SU-DHL-6 (cell line): ENCODE measurements at regions not wholly inside any gene's neighbourhood (a gene's known extent, or its start where the extent isn't known, plus 50 kb on each side); places are given as distances from the start of the nearest gene placed in this dataset.

Experiments
- H2AFZ ChIP-seq: fragments of 200-600 bp; sonication (generic); 2 replicates; pipeline ENCODE4 v1.6.1; 2014; ENCODE audit warnings: low read depth, mild to moderate bottlenecking, moderate library complexity, mixed read lengths, antibody characterized with exemption, low read length; ENCODE audit not compliant: severe bottlenecking
- H3F3A ChIP-seq: fragments of 200-600 bp; shearing (Covaris generic); 2 replicates; pipeline ENCODE4 v1.6.0; 2016; ENCODE audit warnings: antibody characterized with exemption, mild to moderate bottlenecking; ENCODE audit not compliant: insufficient read depth
- H3K27ac ChIP-seq: fragments of 200-600 bp; sonication (generic); 2 replicates; pipeline ENCODE4 v1.5.1; 2016; ENCODE audit warnings: low read depth, mild to moderate bottlenecking, low read length, moderate library complexity, mixed read lengths
- H3K27me3 ChIP-seq: fragments of 200-600 bp; sonication (generic), shearing (Covaris generic); 2 replicates; pipeline ENCODE4 v1.6.0; 2014; ENCODE audit warnings: mild to moderate bottlenecking, low read length
- H3K36me3 ChIP-seq: fragments of 200-600 bp; sonication (generic); 2 replicates; pipeline ENCODE4 v1.6.1; 2014; ENCODE audit warnings: mild to moderate bottlenecking, low read length, mixed read lengths
- H3K4me2 ChIP-seq: fragments of 300-600, 200-600 bp; shearing (Covaris generic), sonication (generic); 2 replicates; pipeline ENCODE4 v1.6.0; 2014; ENCODE audit warnings: low read length, low read depth, mild to moderate bottlenecking; ENCODE audit not compliant: poor library complexity, severe bottlenecking
- H3K4me3 ChIP-seq: fragments of 200-600 bp; sonication (generic); 2 replicates; pipeline ENCODE4 v1.5.1; 2014; ENCODE audit warnings: antibody characterized with exemption, low read length, mild to moderate bottlenecking, mixed read lengths; ENCODE audit not compliant: insufficient read depth, poor library complexity, severe bottlenecking
- H3K79me2 ChIP-seq: fragments of 200-600 bp; sonication (generic); 2 replicates; pipeline ENCODE4 v1.6.1; 2014; ENCODE audit warnings: mild to moderate bottlenecking, low read length, moderate library complexity; ENCODE audit not compliant: insufficient read depth
- H3K9ac ChIP-seq: fragments of 200-600 bp; sonication (generic); 2 replicates; pipeline ENCODE4 v1.7.0; 2014; ENCODE audit warnings: mild to moderate bottlenecking, low read length
- H3K9me2 ChIP-seq: fragments of 200-600 bp; sonication (generic); replicated peaks from 2 replicates; pipeline ENCODE4 v1.6.1; 2014; ENCODE audit warnings: low read length; ENCODE audit not compliant: insufficient read depth
- H3K9me3 ChIP-seq: fragments of 200-600 bp; sonication (generic); 2 replicates; pipeline ENCODE4 v1.6.1; 2014; ENCODE audit warnings: low read length, mixed read lengths; ENCODE audit not compliant: insufficient read depth
- H4K20me1 ChIP-seq: fragments of 200-600 bp; sonication (generic); 2 replicates; pipeline ENCODE4 v1.6.1; 2014; ENCODE audit warnings: low read depth, mild to moderate bottlenecking, antibody characterized with exemption, low read length, moderate library complexity, mixed read lengths
- CTCF ChIP-seq: fragments of 200-600 bp; sonication (generic); IDR thresholded peaks from one replicate; pipeline ENCODE4 v1.5.1; 2017; ENCODE audit warnings: antibody characterized with exemption, mild to moderate bottlenecking, low read length, moderate library complexity; ENCODE audit not compliant: insufficient read depth, poor library complexity, severe bottlenecking
- EZH2phosphoT487 ChIP-seq: fragments of 200-600 bp; sonication (generic), shearing (Covaris generic); conservative IDR thresholded peaks from 2 replicates; pipeline ENCODE4 v1.6.1; 2018; ENCODE audit warnings: mild to moderate bottlenecking, antibody characterized with exemption, low read length, moderate library complexity, mixed read lengths

GRCh38 chr17:53137869-53138268 lies 684.9 kb upstream of the KIF2B start:
- Histone ChIP-seq H3K27me3 (no peaks in the 10 kb centered on the region; the same call in 1 of the 2 replicates), H3K9ac (no peak overlapping the region), H3K36me3 (no peaks in the 10 kb centered on the region), H4K20me1 (no peaks in the 10 kb centered on the region), H3K9me2 (no peaks in the 10 kb centered on the region), H3K9me3 (no peaks in the 10 kb centered on the region), H3K4me2 (no peak overlapping the region), H2AFZ (no peak overlapping the region), H3K27ac (no peak overlapping the region), H3K4me3 (no peak overlapping the region), H3K79me2 (no peaks in the 10 kb centered on the region), H3F3A (no peaks in the 10 kb centered on the region)
- TF ChIP-seq CTCF = no peak
- no peak for TF ChIP-seq EZH2phosphoT487

DNA sequence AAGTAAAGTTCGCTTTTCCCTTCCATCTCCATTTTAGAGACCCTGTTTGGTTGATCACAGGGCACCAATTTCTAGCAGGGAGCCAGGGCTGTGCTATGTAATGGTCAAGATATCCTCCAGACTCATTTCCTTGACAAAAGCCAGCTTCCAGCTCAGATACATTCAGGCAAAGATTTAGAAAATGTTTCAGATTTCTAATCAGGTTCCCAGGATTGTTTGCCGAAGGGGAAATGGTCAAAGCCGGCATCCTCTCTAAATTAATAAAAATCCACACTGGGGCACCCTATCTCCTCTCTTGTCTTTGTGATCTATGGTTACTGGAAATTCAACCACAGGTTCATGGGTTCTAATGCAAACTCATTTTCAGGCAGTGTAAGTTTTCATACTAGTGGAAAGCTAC lies 686.8 kb upstream of the KIF2B start:
- Histone ChIP-seq H2AFZ (no peak overlapping the region), H3K36me3 (no peaks in the 10 kb centered on the region), H3K27ac (no peak overlapping the region), H3K9me2 (no peaks in the 10 kb centered on the region), H3K27me3 (no peaks in the 10 kb centered on the region; the same call in 1 of the 2 replicates), H3K9me3 (0 out of 2 replicates have a peak, but pooled peaks cover 3% of the 10 kb centered on the region), H3K4me2 (no peak overlapping the region), H3K79me2 (no peaks in the 10 kb centered on the region), H3K9ac (no peak overlapping the region), H3F3A (no peaks in the 10 kb centered on the region), H3K4me3 (no peak overlapping the region), H4K20me1 (no peaks in the 10 kb centered on the region)
- no peak for TF ChIP-seq EZH2phosphoT487
- TF ChIP-seq CTCF = no peak

GRCh38 chr17:53134548-53134947 lies 688.2 kb upstream of the KIF2B start:
- H3K9me3 ChIP-seq = 0 out of 2 replicates have a peak, but pooled peaks cover 3% of the 10 kb centered on the region
- H4K20me1 ChIP-seq = no peaks in the 10 kb centered on the region
- H2AFZ ChIP-seq = no peak overlapping the region
- peak overlapping the region; percentile 15 for H3K4me2 ChIP-seq
- no peaks in the 10 kb centered on the region for H3K79me2 ChIP-seq
- no peaks in the 10 kb centered on the region; the same call in 1 of the 2 replicates for H3K27me3 ChIP-seq
- TF ChIP-seq EZH2phosphoT487 = no peak
- TF ChIP-seq CTCF = no peak
- no peaks in the 10 kb centered on the region for H3F3A ChIP-seq
- H3K36me3 ChIP-seq = no peaks in the 10 kb centered on the region
- no peaks in the 10 kb centered on the region for H3K9me2 ChIP-seq
- no peak overlapping the region for H3K27ac ChIP-seq
- no peak overlapping the region for H3K4me3 ChIP-seq
- H3K9ac ChIP-seq = no peak overlapping the region
